HL-60 (cell line): ENCODE measurements at regions not wholly inside any gene's neighbourhood (a gene's known extent, or its start where the extent isn't known, plus 50 kb on each side); places are given as distances from the start of the nearest gene placed in this dataset.

Source experiments
- DNase-seq, 2 experiments: peaks; one replicate each; pipeline ENCODE4 v3.0.0-alpha.2; 2010 to 2020; ENCODE audit warnings: low read depth in 1 of 2, low spot score in 1 of 2
- H3K27ac ChIP-seq: fragments of 250-450 bp; sonication (Bioruptor Pico); replicated peaks from 2 replicates; pipeline ENCODE4 v1.5.1; 2020; ENCODE audit warnings: mild to moderate bottlenecking, moderate library complexity
- H3K27me3 ChIP-seq: fragments of 250-450 bp; sonication (Bioruptor Pico); 2 replicates; pipeline ENCODE4 v1.5.1; 2021; ENCODE audit warnings: mild to moderate bottlenecking, moderate library complexity; ENCODE audit not compliant: insufficient read depth, poor library complexity, severe bottlenecking
- H3K4me3 ChIP-seq: replicated peaks from 2 replicates; pipeline ENCODE4 v1.5.1; 2011; ENCODE audit warnings: mild to moderate bottlenecking, control low read depth, low read length; ENCODE audit not compliant: insufficient read depth
- CTCF ChIP-seq: IDR thresholded peaks from one replicate; pipeline ENCODE4 v1.5.1; 2011; ENCODE audit warnings: low read length, control low read depth, inconsistent platforms; ENCODE audit not compliant: insufficient read depth
- GABPA ChIP-seq: IDR thresholded peaks from 2 replicates; pipeline ENCODE4 v1.6.1; 2012; ENCODE audit warnings: low read depth
- POLR2AphosphoS5 ChIP-seq: IDR thresholded peaks from 2 replicates; pipeline ENCODE4 v1.6.1; 2012; ENCODE audit warnings: low read depth
- REST ChIP-seq: IDR thresholded peaks from 2 replicates; pipeline ENCODE4 v1.6.1; 2012; ENCODE audit warnings: low read depth; ENCODE audit not compliant: insufficient replicate concordance
- SPI1 ChIP-seq: IDR thresholded peaks from 2 replicates; pipeline ENCODE4 v1.6.1; 2012; ENCODE audit warnings: low read depth, mild to moderate bottlenecking, borderline replicate concordance

- TF ChIP-seq SPI1 (no peak), REST (no peak), POLR2AphosphoS5 (no peak), CTCF (no peak), GABPA (no peak)
- no peak for DNase-seq
- Histone ChIP-seq H3K27me3 (peaks cover 2% of the 10 kb centered on the region), H3K4me3 (no peak overlapping the region), H3K27ac (no peak overlapping the region)
Observed at GRCh38 chr2:10238991-10239485, 63.7 kb upstream of the HPCAL1 start.

GRCh38 chr2:10239561-10239967 lies 63.1 kb upstream of the HPCAL1 start:
- DNase-seq, result peak in 1 of 2 experiments; percentile 13
- peak; percentile 24 for TF ChIP-seq CTCF
- no peak for TF ChIP-seq SPI1
- Histone ChIP-seq H3K27me3 (peaks cover 2% of the 10 kb centered on the region), H3K27ac (no peak overlapping the region), H3K4me3 (no peak overlapping the region)

GRCh38 chr2:10240161-10240681 lies 62.5 kb upstream of the HPCAL1 start:
- DNase-seq, result no peak

More at GRCh38 chr2:10240161-10240681, 62.5 kb upstream of the HPCAL1 start:
- H3K4me3 ChIP-seq, result no peak overlapping the region
- no peak overlapping the region for H3K27ac ChIP-seq
- peaks cover 2% of the 10 kb centered on the region for H3K27me3 ChIP-seq
- TF ChIP-seq POLR2AphosphoS5, result no peak
- TF ChIP-seq CTCF, result no peak
- no peak for TF ChIP-seq GABPA
- TF ChIP-seq SPI1, result no peak
- no peak for TF ChIP-seq REST
